Fibroblast of mammary gland (primary cell): ENCODE measurements at regions not wholly inside any gene's neighbourhood (a gene's known extent, or its start where the extent isn't known, plus 50 kb on each side); places are given as distances from the start of the nearest gene placed in this dataset.

Experiments used
- DNase-seq: peaks from one replicate; pipeline ENCODE4 v3.0.0-alpha.2; 2010; ENCODE audit warnings: low read depth
- H3K4me3 ChIP-seq: 2 replicates; pipeline ENCODE4 v1.5.1; 2011; ENCODE audit warnings: low read depth, mild to moderate bottlenecking, low read length, moderate library complexity; ENCODE audit not compliant: control insufficient read depth
- TF ChIP-seq, protein P1 (sequence below): conservative IDR thresholded peaks from 2 replicates; pipeline ENCODE4 v1.5.1; 2011; ENCODE audit warnings: low read depth, low read length, inconsistent platforms; ENCODE audit not compliant: control insufficient read depth, insufficient read depth

GRCh38 chr21:28738882-28739281 is 253.8 kb downstream of the LTN1 start:
- no peak for DNase-seq
- H3K4me3 ChIP-seq: no peak overlapping the region
- TF ChIP-seq, protein P1, sequence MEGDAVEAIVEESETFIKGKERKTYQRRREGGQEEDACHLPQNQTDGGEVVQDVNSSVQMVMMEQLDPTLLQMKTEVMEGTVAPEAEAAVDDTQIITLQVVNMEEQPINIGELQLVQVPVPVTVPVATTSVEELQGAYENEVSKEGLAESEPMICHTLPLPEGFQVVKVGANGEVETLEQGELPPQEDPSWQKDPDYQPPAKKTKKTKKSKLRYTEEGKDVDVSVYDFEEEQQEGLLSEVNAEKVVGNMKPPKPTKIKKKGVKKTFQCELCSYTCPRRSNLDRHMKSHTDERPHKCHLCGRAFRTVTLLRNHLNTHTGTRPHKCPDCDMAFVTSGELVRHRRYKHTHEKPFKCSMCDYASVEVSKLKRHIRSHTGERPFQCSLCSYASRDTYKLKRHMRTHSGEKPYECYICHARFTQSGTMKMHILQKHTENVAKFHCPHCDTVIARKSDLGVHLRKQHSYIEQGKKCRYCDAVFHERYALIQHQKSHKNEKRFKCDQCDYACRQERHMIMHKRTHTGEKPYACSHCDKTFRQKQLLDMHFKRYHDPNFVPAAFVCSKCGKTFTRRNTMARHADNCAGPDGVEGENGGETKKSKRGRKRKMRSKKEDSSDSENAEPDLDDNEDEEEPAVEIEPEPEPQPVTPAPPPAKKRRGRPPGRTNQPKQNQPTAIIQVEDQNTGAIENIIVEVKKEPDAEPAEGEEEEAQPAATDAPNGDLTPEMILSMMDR: no peak

- TF ChIP-seq, protein P1: no peak
- no peak overlapping the region for H3K4me3 ChIP-seq
- no peak for DNase-seq
These were observed 254.3 kb downstream of the LTN1 start for GRCh38 chr21:28738420-28738704.

- no peak overlapping the region for H3K4me3 ChIP-seq
- DNase-seq: no peak
- TF ChIP-seq, protein P1: no peak
These were observed 254.8 kb downstream of the LTN1 start for GRCh38 chr21:28737674-28738419.

- DNase-seq: no peak
- TF ChIP-seq, protein P1: no peak
- H3K4me3 ChIP-seq: no peak overlapping the region
These were observed 258.0 kb downstream of the LTN1 start for GRCh38 chr21:28734522-28735175.

- DNase-seq: no peak
- TF ChIP-seq, protein P1: no peak
- no peak overlapping the region for H3K4me3 ChIP-seq
These were observed 260.9 kb downstream of the LTN1 start for GRCh38 chr21:28731700-28732321.

DNA sequence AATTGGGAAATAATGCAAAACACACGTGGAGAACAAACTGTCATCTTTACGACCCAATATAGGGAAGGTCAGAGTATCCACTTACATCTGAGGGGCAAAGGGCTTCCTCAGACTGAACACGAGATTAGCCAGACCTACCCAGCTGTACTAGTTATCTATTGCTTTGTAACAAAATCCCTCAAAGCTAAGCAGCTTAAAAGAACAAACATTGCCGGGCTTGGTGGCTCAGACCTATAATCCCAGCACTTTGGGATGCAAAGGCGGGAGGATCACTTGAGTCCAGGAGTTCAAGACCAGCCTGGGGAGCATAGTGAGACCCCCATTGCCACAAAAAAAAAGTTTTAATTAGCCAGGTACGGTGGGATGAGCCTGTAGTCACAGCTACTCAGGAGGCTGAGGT is 262.8 kb downstream of the LTN1 start:
- DNase-seq: no peak
- H3K4me3 ChIP-seq: no peak overlapping the region
- TF ChIP-seq, protein P1: no peak
